Body of pancreas (tissue), 4 donors: ENCODE measurements at regions not wholly inside any gene's neighbourhood (a gene's known extent, or its start where the extent isn't known, plus 50 kb on each side); places are given as distances from the start of the nearest gene placed in this dataset.

Experiments
- CTCF ChIP-seq, 7 experiments: fragments of 450-650 bp in 4 of 7; fragments of 200-600 bp in 3 of 7; sonication (generic) in 3 of 7; IDR thresholded peaks; one replicate each; pipeline ENCODE4 v1.5.1; 2016 to 2019; ENCODE audit warnings: antibody characterized with exemption in 7 of 7
- POLR2A ChIP-seq, 3 donors: fragments of 450-650 bp; IDR thresholded peaks; one replicate each; pipeline ENCODE4 v1.6.1; 2016; ENCODE audit warnings: antibody characterized with exemption in 3 of 3, mild to moderate bottlenecking in 2 of 3

- TF ChIP-seq CTCF (IDR thresholded peaks at IDR 0.05) (no peak), POLR2A (IDR thresholded peaks at IDR 0.05) (no peak)
Observed at GRCh38 chr14:101125313-101125712, 221.8 kb upstream of the RTL1 start.
